OCI-M1 (cell line): ENCODE measurements at regions not wholly inside any gene's neighbourhood (a gene's known extent, or its start where the extent isn't known, plus 50 kb on each side); places are given as distances from the start of the nearest gene placed in this dataset.
"Not testable (repeated sequence)": the region's sequence is repeated elsewhere in the genome, so short reads cannot be mapped to it uniquely, and the experiment has no call there.

Experiments
- DNase-seq: peaks from one replicate; lab custom pipeline; 2025; lab: John Stamatoyannopoulos, UW

GRCh38 chr21:34272321-34272720 is 91.5 kb upstream of the KCNE2 start:
- no peak for DNase-seq

- no peak for DNase-seq
Measured at GRCh38 chr21:34274001-34274400, 89.8 kb upstream of the KCNE2 start.

- peak; percentile 40 for DNase-seq
Measured at GRCh38 chr21:34276711-34277425, 86.9 kb upstream of the KCNE2 start.

GRCh38 chr21:34278451-34278850 is 85.4 kb upstream of the KCNE2 start:
- no peak for DNase-seq

DNA sequence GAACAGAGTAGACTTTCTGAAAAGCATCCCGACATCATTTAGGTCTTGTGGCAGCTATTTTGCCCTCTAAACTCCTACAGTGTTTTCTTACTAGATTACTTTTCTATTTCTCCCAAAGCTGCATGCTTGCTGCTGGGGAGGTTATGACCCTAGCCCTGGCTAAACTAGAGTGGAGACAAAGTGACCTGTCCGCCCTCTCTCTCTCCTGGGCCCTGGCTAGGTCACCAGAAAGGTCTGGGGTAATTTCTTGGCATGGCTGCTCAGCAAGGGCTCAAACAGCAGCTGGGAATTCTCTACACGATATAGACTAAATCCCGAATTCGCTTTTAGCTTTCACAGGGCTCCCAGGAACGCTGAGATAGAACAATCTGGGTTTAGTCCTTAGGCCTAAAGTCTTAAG is 84.5 kb upstream of the KCNE2 start:
- DNase-seq = no peak

GRCh38 chr21:34279883-34280282 is 83.9 kb upstream of the KCNE2 start:
- DNase-seq = no peak

GRCh38 chr21:34280389-34280795 is 83.4 kb upstream of the KCNE2 start:
- DNase-seq = no peak

DNA sequence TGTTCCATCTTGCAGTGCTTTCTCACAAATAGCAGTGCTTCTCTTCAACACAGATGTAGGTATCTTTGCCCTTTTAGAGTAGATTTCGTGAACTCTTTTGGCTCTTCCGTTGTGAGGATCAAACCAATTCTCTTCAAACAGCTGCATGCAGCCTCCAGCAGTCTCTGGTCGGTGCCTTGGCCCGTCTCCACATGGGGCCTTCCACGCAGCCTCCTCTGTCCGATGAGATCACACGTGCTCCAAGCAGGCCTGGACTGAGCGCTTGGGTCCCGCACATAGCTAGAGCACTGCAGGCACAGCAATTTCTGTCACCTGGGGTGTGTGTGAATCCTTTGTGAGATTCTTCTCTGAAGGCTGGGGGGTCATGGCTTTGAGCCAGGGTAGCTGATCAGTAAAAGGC is 82.8 kb upstream of the KCNE2 start:
- no peak for DNase-seq

DNA sequence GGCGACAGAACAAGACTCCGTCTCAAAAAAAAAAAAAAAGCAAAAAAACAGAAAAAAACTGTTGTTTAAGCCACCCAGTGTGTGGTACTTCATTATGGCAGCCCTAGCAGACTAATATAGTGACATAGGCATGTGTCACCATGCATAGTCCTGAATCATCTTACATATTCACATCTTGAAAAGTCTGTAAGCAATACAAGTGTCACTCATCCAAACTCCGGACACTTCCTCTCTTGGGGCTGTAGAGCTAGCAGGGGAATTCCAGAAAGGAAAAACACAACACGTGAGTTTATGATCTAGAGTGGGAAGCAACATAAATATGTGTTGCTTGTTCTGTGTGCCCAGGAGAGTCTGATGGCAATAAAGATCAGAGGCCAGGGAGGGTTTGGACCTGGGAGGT is 81.6 kb upstream of the KCNE2 start:
- DNase-seq = no peak

DNA sequence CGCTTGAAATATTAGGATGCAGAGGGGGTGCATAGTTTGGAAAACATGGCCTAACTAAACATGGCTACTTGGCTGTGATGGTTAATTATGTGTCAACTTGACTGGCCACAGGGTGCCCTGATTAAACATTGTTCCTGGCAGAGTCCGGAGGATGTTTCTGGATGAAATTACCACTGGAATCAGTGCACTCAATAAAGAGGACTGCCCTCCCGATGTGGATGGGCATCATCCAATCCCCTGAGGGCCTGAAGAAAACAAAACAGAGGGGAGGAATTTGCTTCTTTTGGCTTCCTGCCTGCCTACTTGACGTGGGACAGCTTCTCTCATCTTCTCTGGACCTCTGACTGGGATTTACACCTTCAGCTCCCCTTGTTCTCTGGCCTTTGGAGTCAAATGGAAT is 79.1 kb upstream of the KCNE2 start:
- no peak for DNase-seq

DNA sequence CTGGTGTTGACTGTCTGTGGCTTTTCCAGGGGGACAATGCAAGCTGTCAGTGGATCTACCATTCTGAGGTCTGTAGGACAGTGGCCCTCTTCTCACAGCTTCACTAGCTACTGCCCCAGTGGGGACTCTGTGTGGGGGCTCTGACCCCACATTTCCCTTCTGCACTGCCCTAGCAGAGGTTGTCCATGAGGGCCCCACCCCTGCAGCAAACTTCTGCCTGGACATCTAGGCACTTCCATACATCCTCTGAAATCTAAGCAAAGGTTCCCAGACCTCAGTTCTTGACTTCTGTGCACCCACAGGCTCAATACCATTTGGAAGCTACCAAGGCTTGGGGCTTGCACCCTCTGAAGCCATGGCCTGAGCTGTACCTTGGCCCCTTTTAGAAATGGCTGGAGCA is 75.8 kb upstream of the KCNE2 start:
- not testable (repeated sequence) for DNase-seq

DNA sequence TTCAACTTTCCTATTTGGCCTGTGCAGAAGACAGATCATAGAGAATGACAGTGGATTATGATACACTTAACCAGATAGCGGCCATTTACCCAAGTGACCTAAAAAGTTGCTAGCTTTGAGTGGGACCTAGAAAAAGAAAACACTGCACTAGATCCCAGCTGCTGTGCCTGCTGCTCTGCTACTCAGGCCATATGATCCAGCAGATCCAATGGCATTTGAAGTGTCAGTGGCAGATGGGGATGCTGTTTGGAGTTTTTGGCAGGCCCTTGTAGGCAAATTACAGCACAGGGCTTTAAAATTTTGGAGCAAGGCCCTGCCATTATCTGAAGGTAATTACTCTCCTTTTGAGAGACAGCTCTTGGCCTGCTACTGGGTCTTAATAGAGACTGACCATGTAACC is 74.0 kb upstream of the KCNE2 start:
- DNase-seq = no peak

- DNase-seq = no peak
Measured at GRCh38 chr21:34296878-34297277, 66.9 kb upstream of the KCNE2 start.

GRCh38 chr21:34298534-34299167 is 65.2 kb upstream of the KCNE2 start:
- no peak for DNase-seq

- DNase-seq = no peak
Measured at GRCh38 chr21:34299168-34299539, 64.7 kb upstream of the KCNE2 start.

- no peak for DNase-seq
Measured at GRCh38 chr21:34302521-34302920, 61.3 kb upstream of the KCNE2 start.

- DNase-seq = no peak
Measured at GRCh38 chr21:34305605-34306604, 57.9 kb upstream of the KCNE2 start.

GRCh38 chr21:34307991-34308532 is 55.7 kb upstream of the KCNE2 start:
- DNase-seq = no peak

- DNase-seq = no peak
Measured at GRCh38 chr21:34311561-34312330, 52.1 kb upstream of the KCNE2 start.

DNA sequence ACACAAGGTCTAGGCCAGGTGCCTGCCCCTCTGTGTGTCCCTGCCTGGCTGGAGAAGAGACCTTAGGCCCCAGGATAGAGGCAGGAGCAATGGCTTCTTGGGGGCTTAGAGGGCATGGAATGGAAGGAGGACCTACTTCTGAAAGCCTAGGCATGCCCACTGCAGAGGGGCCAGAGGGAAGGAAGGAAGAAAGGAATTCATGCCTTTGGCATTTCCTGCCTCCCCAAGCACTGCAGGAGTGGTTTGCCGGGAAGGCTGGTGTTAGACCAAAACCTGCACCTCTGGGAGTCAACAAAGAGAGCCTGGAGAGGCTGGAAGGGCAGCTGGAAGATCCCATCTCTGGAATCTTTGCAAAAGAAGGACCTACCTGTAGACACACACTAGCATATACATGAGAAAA is 50.7 kb upstream of the KCNE2 start:
- no peak for DNase-seq
